DMS153 treated with DMSO at 0.1 percent for 48 hours (cell line): ENCODE measurements at regions not wholly inside any gene's neighbourhood (a gene's known extent, or its start where the extent isn't known, plus 50 kb on each side); places are given as distances from the start of the nearest gene placed in this dataset.

ENCODE experiments used
- DNase-seq: peaks from one replicate; lab custom pipeline; 2025; ENCODE audit not compliant: unreplicated experiment; lab: John Stamatoyannopoulos, UW

GRCh38 chr1:219523411-219523810, 89.5 kb downstream of the ZC3H11B start:
- DNase-seq = no peak

DNA sequence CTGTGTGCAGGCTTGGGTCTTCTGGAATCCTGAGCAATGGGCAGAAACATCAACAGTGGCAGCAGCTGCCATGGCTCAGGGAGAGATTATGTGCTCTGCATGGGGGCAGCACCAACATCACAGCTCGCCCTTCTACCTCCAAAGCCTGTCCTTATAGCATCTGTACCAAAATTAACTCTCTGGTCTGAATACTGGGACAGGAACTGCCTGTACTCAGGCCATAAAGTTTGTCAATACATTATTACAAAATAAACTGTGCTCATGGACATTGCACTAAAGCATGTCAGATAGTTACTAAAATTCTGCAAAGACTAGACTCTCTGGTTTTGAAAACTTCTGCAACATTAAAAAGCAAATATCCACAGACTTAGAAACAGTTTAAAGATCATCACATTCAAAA, 91.6 kb downstream of the ZC3H11B start:
- no peak for DNase-seq

DNA sequence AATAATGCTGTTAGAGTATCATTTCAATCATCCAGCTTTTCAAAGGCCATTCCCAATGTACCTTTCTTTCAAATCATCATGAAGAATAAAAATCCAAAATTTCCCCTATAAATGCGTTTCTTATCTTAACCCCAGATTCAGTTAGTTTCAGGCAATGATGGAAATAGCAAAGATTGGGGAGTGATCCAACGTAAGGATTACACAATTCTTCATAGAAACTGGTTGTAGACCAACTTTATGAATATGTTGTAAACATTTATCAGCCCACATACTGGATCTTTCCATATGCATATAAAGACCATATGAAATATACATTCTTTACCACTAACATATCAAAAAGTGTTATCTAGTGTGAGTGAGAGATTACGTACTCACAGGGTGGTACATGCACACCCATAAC, 92.7 kb downstream of the ZC3H11B start:
- DNase-seq = no peak

GRCh38 chr1:219518907-219519248, 94.0 kb downstream of the ZC3H11B start:
- no peak for DNase-seq

- DNase-seq = no peak
These were observed 94.6 kb downstream of the ZC3H11B start for GRCh38 chr1:219518168-219518906.

GRCh38 chr1:219517031-219517430, 95.9 kb downstream of the ZC3H11B start:
- no peak for DNase-seq

DNA sequence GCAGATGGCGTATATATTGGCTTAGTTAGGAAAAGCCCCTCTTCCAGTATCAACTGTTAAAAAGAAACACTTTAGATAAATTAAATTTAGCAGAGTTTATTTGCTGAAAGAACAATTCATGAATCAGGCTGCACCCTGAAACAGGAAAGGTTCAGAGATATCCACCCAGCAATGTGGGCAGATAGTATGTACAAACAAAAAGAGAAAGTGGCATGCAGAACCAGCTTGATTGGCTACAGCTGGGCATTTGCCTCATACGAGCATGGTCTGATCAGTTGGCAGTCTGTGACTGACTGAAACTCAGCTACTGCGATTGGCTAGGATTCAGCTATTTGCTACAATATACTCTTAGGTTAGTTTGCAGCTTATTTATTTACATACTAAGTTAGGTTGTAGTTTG, 98.2 kb downstream of the ZC3H11B start:
- DNase-seq = no peak

GRCh38 chr1:219507437-219507836, 105.5 kb downstream of the ZC3H11B start:
- no peak for DNase-seq

- no peak for DNase-seq
These were observed 106.0 kb downstream of the ZC3H11B start for GRCh38 chr1:219506936-219507335.

DNA sequence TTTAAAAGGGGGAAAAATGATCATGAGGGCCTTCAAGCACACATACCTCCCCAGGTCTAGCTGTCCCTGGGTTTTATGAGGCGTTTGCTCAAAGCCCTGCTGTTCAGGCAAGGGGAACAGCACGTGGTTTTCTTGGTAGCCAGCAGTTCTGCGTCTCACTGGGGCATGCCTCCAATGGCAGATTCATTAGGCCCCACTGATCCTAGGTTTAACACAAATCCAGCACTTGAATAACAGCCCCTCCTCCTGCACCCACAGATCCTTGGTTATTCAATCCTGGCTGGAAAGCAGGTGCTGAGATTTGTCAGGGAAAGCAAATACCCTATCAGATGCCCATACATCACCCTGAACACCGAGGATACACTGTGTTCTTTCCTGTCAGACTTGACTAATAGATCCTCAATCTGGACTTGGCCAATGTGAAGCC, 106.4 kb downstream of the ZC3H11B start:
- no peak for DNase-seq

GRCh38 chr1:219505886-219506285, 107.0 kb downstream of the ZC3H11B start:
- DNase-seq = no peak

GRCh38 chr1:219503604-219504003, 109.3 kb downstream of the ZC3H11B start:
- no peak for DNase-seq

DNA sequence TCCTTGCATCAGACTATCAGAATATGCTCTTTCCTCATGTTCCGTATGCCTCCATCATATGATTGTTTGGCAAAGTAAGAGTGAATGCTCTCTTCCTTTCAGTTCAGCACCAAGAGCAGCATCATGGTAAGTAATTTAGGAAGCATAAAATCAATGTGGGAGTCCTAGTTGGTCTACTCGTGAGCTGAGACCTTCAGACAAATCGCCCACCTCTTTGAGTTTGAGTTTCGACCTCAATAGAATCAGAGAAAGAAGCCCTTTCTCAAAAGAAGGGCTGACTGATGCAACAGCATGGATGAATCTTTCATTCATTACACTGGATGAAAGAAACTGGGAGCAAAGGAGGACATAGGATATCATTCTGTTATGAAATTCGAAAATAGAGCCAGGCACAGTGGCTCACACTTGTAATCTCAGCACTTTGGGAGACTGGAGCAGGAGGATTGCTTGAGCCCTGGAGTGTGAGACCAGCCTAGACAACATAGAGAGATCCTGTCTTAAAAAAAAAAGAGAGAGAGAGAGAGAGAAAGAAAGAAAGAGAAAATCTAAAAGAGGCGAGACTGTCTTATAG, 112.5 kb downstream of the ZC3H11B start:
- DNase-seq = no peak

- DNase-seq = no peak
These were observed 114.2 kb downstream of the ZC3H11B start for GRCh38 chr1:219498666-219499065.

GRCh38 chr1:219495737-219496408, 117.0 kb downstream of the ZC3H11B start:
- DNase-seq = no peak

DNA sequence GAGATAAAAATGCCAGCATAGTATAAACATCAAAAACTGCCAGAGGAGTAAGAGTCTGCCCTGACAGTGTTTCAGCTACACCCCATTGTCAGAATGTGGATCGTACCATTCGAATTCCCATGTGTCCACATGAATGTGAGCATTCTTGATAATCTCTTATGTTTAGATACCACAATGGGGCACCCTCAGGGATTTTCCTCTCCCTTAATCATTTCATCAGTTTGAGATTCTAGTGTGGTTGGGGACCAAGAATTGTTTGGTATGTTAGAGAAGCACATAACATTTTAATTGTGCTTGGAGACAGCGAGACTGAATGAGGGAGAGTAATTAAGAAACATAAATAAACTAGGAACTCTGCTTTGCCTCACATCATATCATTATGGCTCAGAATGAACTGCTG, 120.2 kb downstream of the ZC3H11B start:
- DNase-seq = no peak

GRCh38 chr1:219490566-219490965, 122.3 kb downstream of the ZC3H11B start:
- no peak for DNase-seq

GRCh38 chr1:219489636-219490035, 123.3 kb downstream of the ZC3H11B start:
- DNase-seq = no peak

DNA sequence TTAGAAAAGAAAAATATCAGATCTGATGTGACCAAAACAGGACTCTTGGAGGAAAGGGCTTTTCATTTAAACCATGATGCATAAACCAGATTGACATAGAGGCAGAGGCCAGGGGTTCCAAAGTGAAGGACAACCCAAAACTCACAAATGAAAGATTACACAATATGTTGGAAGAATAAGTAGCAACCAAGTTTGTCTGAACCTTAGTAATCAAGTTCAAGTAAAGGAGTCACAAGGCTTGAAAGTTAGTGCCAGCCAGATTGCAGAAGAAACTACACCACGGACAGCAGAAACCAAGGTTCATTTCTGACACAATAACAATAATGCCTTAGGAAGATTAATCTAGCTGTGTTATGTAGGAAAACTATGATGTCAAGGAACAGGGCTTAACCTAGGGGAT, 124.6 kb downstream of the ZC3H11B start:
- DNase-seq = no peak

GRCh38 chr1:219483530-219483929, 129.4 kb downstream of the ZC3H11B start:
- DNase-seq = no peak

GRCh38 chr1:219480011-219480410, 132.9 kb downstream of the ZC3H11B start:
- no peak for DNase-seq

DNA sequence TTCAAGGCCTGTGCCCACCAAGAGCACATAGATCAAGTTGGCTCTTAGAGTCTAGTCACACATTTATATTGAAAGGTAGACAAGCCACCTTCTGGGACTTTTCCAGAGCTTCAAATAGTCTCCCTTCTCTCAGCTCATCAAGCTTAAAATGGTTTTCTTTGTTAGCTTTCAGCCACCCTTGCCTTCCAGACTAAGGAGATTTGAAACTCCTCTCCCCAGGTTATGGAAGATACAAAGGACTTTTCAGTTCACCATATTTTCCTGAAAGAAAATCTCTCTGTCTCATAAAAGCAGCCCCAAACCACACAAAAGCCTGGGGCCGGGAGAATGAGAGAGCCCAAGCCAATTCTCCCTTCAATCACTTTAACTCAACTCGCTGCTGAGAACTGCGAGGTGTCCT, 134.1 kb downstream of the ZC3H11B start:
- no peak for DNase-seq
